ENCODE measurements at regions not wholly inside any gene's neighbourhood (a gene's known extent, or its start where the extent isn't known, plus 50 kb on each side); places are given as distances from the start of the nearest gene placed in this dataset.

DNA sequence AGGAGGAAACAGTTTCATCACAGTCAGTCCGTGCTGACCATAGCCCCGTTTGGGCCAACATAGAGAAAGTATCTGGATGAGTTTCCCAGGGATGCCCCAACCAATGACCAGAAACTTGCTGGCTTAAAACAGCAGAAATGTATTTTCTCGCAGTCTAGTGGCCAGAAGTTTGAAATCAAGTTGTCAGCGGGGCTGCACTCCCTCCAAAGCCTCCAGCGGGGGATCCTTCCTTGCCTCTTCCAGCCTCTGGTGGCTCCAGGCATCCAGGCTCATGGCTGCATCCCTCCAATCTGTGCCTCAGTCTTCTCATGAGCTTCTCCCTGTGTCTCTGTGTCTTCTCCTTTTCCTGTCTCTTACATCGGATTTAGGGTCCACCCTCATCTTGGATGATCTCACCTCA lies 89.6 kb upstream of the CTBP2 start:
- TF ChIP-seq, protein P1, sequence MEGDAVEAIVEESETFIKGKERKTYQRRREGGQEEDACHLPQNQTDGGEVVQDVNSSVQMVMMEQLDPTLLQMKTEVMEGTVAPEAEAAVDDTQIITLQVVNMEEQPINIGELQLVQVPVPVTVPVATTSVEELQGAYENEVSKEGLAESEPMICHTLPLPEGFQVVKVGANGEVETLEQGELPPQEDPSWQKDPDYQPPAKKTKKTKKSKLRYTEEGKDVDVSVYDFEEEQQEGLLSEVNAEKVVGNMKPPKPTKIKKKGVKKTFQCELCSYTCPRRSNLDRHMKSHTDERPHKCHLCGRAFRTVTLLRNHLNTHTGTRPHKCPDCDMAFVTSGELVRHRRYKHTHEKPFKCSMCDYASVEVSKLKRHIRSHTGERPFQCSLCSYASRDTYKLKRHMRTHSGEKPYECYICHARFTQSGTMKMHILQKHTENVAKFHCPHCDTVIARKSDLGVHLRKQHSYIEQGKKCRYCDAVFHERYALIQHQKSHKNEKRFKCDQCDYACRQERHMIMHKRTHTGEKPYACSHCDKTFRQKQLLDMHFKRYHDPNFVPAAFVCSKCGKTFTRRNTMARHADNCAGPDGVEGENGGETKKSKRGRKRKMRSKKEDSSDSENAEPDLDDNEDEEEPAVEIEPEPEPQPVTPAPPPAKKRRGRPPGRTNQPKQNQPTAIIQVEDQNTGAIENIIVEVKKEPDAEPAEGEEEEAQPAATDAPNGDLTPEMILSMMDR (IDR thresholded peaks at IDR 0.05; ENCODE audit: extremely low read depth in 1 of 2, insufficient read depth in 1 of 2, low read depth in 1 of 2, low read length in 2 of 2) = no peak
- TF ChIP-seq, protein P2, sequence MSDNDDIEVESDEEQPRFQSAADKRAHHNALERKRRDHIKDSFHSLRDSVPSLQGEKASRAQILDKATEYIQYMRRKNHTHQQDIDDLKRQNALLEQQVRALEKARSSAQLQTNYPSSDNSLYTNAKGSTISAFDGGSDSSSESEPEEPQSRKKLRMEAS (IDR thresholded peaks at IDR 0.05; ENCODE audit: insufficient read depth, insufficient read length) = no peak
- TF ChIP-seq POLR2AphosphoS5 (IDR thresholded peaks at IDR 0.05; ENCODE audit: insufficient read depth, low read depth, low read length) = no peak
- no peak for TF ChIP-seq JUN (IDR thresholded peaks at IDR 0.05; ENCODE audit: borderline replicate concordance, insufficient read depth, insufficient read length, low read depth)
- no peak for TF ChIP-seq EZH2 (IDR thresholded peaks at IDR 0.05; ENCODE audit: borderline replicate concordance, low read depth, low read length, severe bottlenecking)
- no peak for TF ChIP-seq MYC (IDR thresholded peaks at IDR 0.05; ENCODE audit: low read depth, low read length)
- H3K4me3 ChIP-seq (replicated peaks in 1 of 3; ENCODE audit: insufficient read depth in 1 of 3, low read depth in 1 of 3, low read length in 3 of 3) = no peak overlapping the region
- H3K36me3 ChIP-seq (ENCODE audit: control insufficient read depth in 2 of 2, extremely low read depth in 1 of 2, insufficient read depth in 2 of 2, low read length in 2 of 2) = no peaks in the 10 kb centered on the region
- no peak overlapping the region for H2AFZ ChIP-seq (ENCODE audit: low read depth, low read length)
- no peaks in the 10 kb centered on the region for H3K9me3 ChIP-seq (replicated peaks; ENCODE audit: control insufficient read depth, insufficient read depth, low read length)
- no peak overlapping the region for H3K4me2 ChIP-seq (ENCODE audit: insufficient read depth, low read length)
- no peaks in the 10 kb centered on the region for H3K79me2 ChIP-seq (ENCODE audit: control insufficient read depth, insufficient read depth, low read length)
- no peaks in the 10 kb centered on the region for H3K4me1 ChIP-seq (ENCODE audit: control insufficient read depth, extremely low read depth, insufficient read depth, low read length)
- intact Hi-C loops (cut with micrococcal nuclease) = no loop called here
- POLR2A ChIA-PET = interaction anchor here (0.6 kb wide), 1 partner anchor 254 kb away, joined by 4 read pairs; no protein-coding TSS in a partner anchor
- dilution Hi-C loops (cut with MboI; ENCODE audit: extremely low pct_ligation_motif_present, low sequenced_read_pairs) = no loop called here
- no peak overlapping the region for H3K9ac ChIP-seq (replicated peaks; ENCODE audit: extremely low read depth, insufficient read depth, low read length)
- no peaks in the 10 kb centered on the region for H4K20me1 ChIP-seq (replicated peaks; ENCODE audit: control insufficient read depth, extremely low read depth, insufficient read depth, low read length)
- H3K9me1 ChIP-seq (replicated peaks; ENCODE audit: control insufficient read depth, extremely low read depth, insufficient read depth, low read length) = no peaks in the 10 kb centered on the region
- no TSS peak for BruUV-seq (replicated peaks)
- no peak overlapping the region for H3K27ac ChIP-seq (ENCODE audit: insufficient read depth, low read depth, low read length)
- DNase-seq (ENCODE audit: low read depth, low spot score) (no peak), FAIRE-seq (no peak)
- no peaks in the 10 kb centered on the region for H3K27me3 ChIP-seq (ENCODE audit: control insufficient read depth in 2 of 2, insufficient read depth in 2 of 2, low read length in 2 of 2)
- CTCF ChIA-PET = no interaction called here

DNA sequence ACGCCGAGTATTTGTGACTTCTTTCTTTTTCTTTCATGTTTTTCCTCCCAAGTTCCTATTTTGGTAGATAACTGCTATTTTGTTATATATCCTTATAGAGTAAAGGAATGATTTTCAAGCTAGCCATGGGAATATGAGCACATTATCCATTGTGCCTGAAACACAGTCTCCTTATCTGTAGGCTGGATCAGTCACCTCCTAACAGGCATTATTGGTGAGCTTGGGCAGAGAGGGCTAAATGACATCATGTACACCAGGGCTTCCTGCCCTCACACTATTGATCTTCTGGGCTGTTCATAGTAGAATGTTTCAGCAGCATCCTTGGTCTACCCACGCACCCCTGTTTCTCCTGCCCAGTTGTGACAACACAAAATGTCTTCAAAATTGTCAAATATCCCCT lies 88.1 kb upstream of the CTBP2 start:
- Histone ChIP-seq H3K4me2 (ENCODE audit: insufficient read depth, low read length) (no peak overlapping the region), H3K36me3 (ENCODE audit: control insufficient read depth in 2 of 2, extremely low read depth in 1 of 2, insufficient read depth in 2 of 2, low read length in 2 of 2) (no peaks in the 10 kb centered on the region), H3K79me2 (ENCODE audit: control insufficient read depth, insufficient read depth, low read length) (no peaks in the 10 kb centered on the region), H2AFZ (ENCODE audit: low read depth, low read length) (no peak overlapping the region), H3K4me1 (ENCODE audit: control insufficient read depth, extremely low read depth, insufficient read depth, low read length) (no peaks in the 10 kb centered on the region), H4K20me1 (replicated peaks; ENCODE audit: control insufficient read depth, extremely low read depth, insufficient read depth, low read length) (no peaks in the 10 kb centered on the region), H3K27ac (ENCODE audit: insufficient read depth, low read depth, low read length) (no peak overlapping the region), H3K9me3 (replicated peaks; ENCODE audit: control insufficient read depth, insufficient read depth, low read length) (no peaks in the 10 kb centered on the region), H3K4me3 (replicated peaks in 1 of 3; ENCODE audit: insufficient read depth in 1 of 3, low read depth in 1 of 3, low read length in 3 of 3) (no peak overlapping the region), H3K9me1 (replicated peaks; ENCODE audit: control insufficient read depth, extremely low read depth, insufficient read depth, low read length) (no peaks in the 10 kb centered on the region), H3K9ac (replicated peaks; ENCODE audit: extremely low read depth, insufficient read depth, low read length) (no peak overlapping the region), H3K27me3 (ENCODE audit: control insufficient read depth in 2 of 2, insufficient read depth in 2 of 2, low read length in 2 of 2) (no peaks in the 10 kb centered on the region)
- dilution Hi-C loops (cut with MboI; ENCODE audit: extremely low pct_ligation_motif_present, low sequenced_read_pairs) (no loop called here), intact Hi-C loops (cut with micrococcal nuclease) (no loop called here)
- FAIRE-seq = no peak
- BruUV-seq (replicated peaks) = no TSS peak
- ChIA-PET CTCF (no interaction called here), POLR2A (no interaction called here)
- TF ChIP-seq POLR2A (IDR thresholded peaks at IDR 0.05; ENCODE audit: low read depth, low read length) (no peak), FOS (IDR thresholded peaks at IDR 0.05; ENCODE audit: borderline replicate concordance, insufficient read depth, low read length) (no peak), POLR2AphosphoS5 (IDR thresholded peaks at IDR 0.05; ENCODE audit: insufficient read depth, low read depth, low read length) (no peak), EZH2 (IDR thresholded peaks at IDR 0.05; ENCODE audit: borderline replicate concordance, low read depth, low read length, severe bottlenecking) (no peak), MYC (IDR thresholded peaks at IDR 0.05; ENCODE audit: low read depth, low read length) (no peak), GATA2 (IDR thresholded peaks at IDR 0.05; ENCODE audit: insufficient read depth, insufficient read length, low read depth, low read length) (no peak), JUN (IDR thresholded peaks at IDR 0.05; ENCODE audit: borderline replicate concordance, insufficient read depth, insufficient read length, low read depth) (no peak)
- TF ChIP-seq, protein P2 (IDR thresholded peaks at IDR 0.05; ENCODE audit: insufficient read depth, insufficient read length) = no peak
- TF ChIP-seq, protein P1 (IDR thresholded peaks at IDR 0.05; ENCODE audit: extremely low read depth in 1 of 2, insufficient read depth in 1 of 2, low read depth in 1 of 2, low read length in 2 of 2) = no peak
- no peak for DNase-seq (ENCODE audit: low read depth, low spot score)
